ENCODE measurements at regions not wholly inside any gene's neighbourhood (a gene's known extent, or its start where the extent isn't known, plus 50 kb on each side); places are given as distances from the start of the nearest gene placed in this dataset.

DNA sequence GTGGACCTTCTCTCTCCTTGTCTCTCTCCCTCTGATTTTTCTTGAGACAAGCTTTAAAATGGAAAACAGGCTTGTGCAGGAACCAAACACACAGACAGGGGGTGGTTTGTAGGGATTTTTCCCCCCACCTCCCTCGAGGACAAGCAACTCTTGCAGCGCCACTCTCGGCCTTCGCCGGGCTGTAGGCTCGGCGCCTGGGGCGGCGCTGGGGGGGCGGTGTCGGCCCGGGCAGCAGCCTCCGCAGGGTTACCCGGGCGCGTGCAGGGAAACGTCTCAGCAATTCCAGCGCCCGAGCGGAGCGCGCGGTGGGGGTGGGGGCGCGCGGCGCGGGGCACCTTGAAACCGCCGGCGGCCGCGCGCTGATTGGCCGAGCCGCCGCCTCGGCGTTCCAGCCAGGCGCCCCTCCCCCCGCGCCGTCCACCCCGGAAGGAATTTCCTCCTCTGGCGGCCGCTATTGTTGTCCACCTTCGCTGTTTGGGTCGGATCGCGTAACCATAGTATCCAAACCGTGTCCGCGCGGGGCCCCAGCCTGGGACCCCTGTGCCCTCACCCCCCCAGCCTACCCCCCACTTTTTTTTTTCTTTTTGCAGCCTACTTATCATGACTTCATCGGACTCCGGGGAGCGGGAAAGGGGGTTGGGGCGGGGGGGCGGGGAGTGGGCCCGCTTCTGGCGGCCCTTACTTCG lies 59.8 kb upstream of the ACOT11 start:
- ATAC-seq (ENCODE audit: insufficient read depth, low read depth) = peak; percentile 63
- 0 out of 2 replicates have a peak, but pooled peaks cover 3% of the 10 kb centered on the region for H3K79me2 ChIP-seq (ENCODE audit: insufficient read depth, low read length)
- H3K9ac ChIP-seq (ENCODE audit: low read depth, low read length) = peak overlapping the region; percentile 85
- no peaks in the 10 kb centered on the region for H3K9me3 ChIP-seq (ENCODE audit: insufficient read depth, low read length, severe bottlenecking)
- H4K20me1 ChIP-seq (ENCODE audit: insufficient read depth, low read length) = no peaks in the 10 kb centered on the region
- peak overlapping the region; percentile 96 for H3K27ac ChIP-seq (ENCODE audit: low read length)
- no peaks in the 10 kb centered on the region for H3K36me3 ChIP-seq (ENCODE audit: insufficient read depth, low read length)
- no peaks in the 10 kb centered on the region for H3K27me3 ChIP-seq (ENCODE audit: insufficient read depth, low read length, poor library complexity)
- DNase-seq = peak; percentile 86
- peak overlapping the region; percentile 58 to 74; a peak in 3 of 4 replicates for H3K4me3 ChIP-seq (ENCODE audit: low read depth in 1 of 2, low read length in 2 of 2)
- H2AFZ ChIP-seq (ENCODE audit: low read depth, low read length) = peak overlapping the region; percentile 87
- peak overlapping the region; percentile 99 for H3K4me2 ChIP-seq (ENCODE audit: insufficient read depth, low read length)
- H3K4me1 ChIP-seq (ENCODE audit: insufficient read depth, low read length) = peaks cover 56% of the 10 kb centered on the region
- no peak for TF ChIP-seq EZH2 (IDR thresholded peaks at IDR 0.05; ENCODE audit: borderline replicate concordance, low read depth, low read length, severe bottlenecking)
- TF ChIP-seq, protein P1, sequence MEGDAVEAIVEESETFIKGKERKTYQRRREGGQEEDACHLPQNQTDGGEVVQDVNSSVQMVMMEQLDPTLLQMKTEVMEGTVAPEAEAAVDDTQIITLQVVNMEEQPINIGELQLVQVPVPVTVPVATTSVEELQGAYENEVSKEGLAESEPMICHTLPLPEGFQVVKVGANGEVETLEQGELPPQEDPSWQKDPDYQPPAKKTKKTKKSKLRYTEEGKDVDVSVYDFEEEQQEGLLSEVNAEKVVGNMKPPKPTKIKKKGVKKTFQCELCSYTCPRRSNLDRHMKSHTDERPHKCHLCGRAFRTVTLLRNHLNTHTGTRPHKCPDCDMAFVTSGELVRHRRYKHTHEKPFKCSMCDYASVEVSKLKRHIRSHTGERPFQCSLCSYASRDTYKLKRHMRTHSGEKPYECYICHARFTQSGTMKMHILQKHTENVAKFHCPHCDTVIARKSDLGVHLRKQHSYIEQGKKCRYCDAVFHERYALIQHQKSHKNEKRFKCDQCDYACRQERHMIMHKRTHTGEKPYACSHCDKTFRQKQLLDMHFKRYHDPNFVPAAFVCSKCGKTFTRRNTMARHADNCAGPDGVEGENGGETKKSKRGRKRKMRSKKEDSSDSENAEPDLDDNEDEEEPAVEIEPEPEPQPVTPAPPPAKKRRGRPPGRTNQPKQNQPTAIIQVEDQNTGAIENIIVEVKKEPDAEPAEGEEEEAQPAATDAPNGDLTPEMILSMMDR (IDR thresholded peaks at IDR 0.05; ENCODE audit: borderline replicate concordance, extremely low read depth, low read length, poor library complexity, severe bottlenecking) = peak; percentile 36

DNA sequence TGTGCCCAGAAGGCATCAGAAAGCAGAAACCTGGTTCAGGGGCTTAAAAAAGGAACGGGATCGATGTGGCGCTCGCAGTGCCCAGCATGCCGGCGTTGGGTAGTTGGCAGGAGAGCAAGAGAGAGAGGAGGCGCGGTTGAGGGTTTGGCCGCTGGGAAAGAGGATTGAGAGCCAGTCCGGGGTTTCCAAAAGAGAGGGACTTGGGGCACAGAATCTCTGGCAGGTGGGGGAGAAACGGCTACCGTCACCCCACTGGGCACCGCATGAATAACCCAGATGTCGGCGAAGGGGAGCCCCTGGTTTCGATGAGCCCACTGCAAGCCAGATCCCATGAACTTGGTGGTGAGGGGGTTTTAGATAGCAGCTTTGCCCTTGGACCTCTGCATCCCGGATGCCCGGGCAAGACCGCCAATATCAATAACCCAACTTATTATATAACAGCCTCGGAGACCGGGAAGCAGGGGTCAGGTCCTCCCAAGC lies 60.4 kb upstream of the ACOT11 start:
- Histone ChIP-seq H2AFZ (ENCODE audit: low read depth, low read length) (peak overlapping the region; percentile 76), H4K20me1 (ENCODE audit: insufficient read depth, low read length) (no peaks in the 10 kb centered on the region), H3K9ac (ENCODE audit: low read depth, low read length) (peak overlapping the region; percentile 85), H3K4me1 (ENCODE audit: insufficient read depth, low read length) (peaks cover 56% of the 10 kb centered on the region), H3K4me3 (ENCODE audit: low read depth in 1 of 2, low read length in 2 of 2) (peak overlapping the region in 1 of 2 experiments; percentile 74; a peak in 2 of 4 replicates), H3K27ac (ENCODE audit: low read length) (peak overlapping the region; percentile 88), H3K9me3 (ENCODE audit: insufficient read depth, low read length, severe bottlenecking) (no peaks in the 10 kb centered on the region), H3K27me3 (ENCODE audit: insufficient read depth, low read length, poor library complexity) (no peaks in the 10 kb centered on the region), H3K36me3 (ENCODE audit: insufficient read depth, low read length) (no peaks in the 10 kb centered on the region), H3K4me2 (ENCODE audit: insufficient read depth, low read length) (peak overlapping the region; percentile 99), H3K79me2 (ENCODE audit: insufficient read depth, low read length) (0 out of 2 replicates have a peak, but pooled peaks cover 3% of the 10 kb centered on the region)
- DNase-seq (no peak), ATAC-seq (ENCODE audit: insufficient read depth, low read depth) (no peak)
- no peak for TF ChIP-seq EZH2 (IDR thresholded peaks at IDR 0.05; ENCODE audit: borderline replicate concordance, low read depth, low read length, severe bottlenecking)
- TF ChIP-seq, protein P1 (IDR thresholded peaks at IDR 0.05; ENCODE audit: borderline replicate concordance, extremely low read depth, low read length, poor library complexity, severe bottlenecking) = no peak

DNA sequence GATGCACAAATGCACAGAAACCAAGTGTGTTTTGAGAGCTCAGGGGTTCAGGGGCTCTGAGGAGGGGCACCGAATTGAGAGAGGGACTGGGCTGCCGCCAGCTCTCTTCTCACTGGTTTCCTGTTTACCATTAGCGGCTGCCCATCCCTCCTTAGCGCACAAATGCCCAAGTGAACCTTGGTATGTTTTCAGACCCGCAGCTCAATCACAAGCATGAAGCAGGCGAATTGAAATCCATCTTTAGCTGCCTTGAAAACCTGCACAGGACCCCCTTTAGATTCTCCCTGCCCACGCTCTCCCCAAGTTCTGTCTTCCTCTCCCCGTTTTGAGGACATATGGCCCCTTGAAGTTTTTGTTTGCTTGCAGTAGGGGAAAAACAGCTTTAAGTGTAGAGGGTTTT lies 61.1 kb upstream of the ACOT11 start:
- no peaks in the 10 kb centered on the region for H3K36me3 ChIP-seq (ENCODE audit: insufficient read depth, low read length)
- H3K4me2 ChIP-seq (ENCODE audit: insufficient read depth, low read length) = no peak overlapping the region
- peaks cover 56% of the 10 kb centered on the region for H3K4me1 ChIP-seq (ENCODE audit: insufficient read depth, low read length)
- 0 out of 2 replicates have a peak, but pooled peaks cover 3% of the 10 kb centered on the region for H3K79me2 ChIP-seq (ENCODE audit: insufficient read depth, low read length)
- TF ChIP-seq, protein P1 (IDR thresholded peaks at IDR 0.05; ENCODE audit: borderline replicate concordance, extremely low read depth, low read length, poor library complexity, severe bottlenecking) = no peak
- TF ChIP-seq EZH2 (IDR thresholded peaks at IDR 0.05; ENCODE audit: borderline replicate concordance, low read depth, low read length, severe bottlenecking) = no peak
- peak overlapping the region; percentile 45; the same call in 1 of the 2 replicates for H2AFZ ChIP-seq (ENCODE audit: low read depth, low read length)
- H3K9me3 ChIP-seq (ENCODE audit: insufficient read depth, low read length, severe bottlenecking) = no peaks in the 10 kb centered on the region
- ATAC-seq (ENCODE audit: insufficient read depth, low read depth) = no peak
- H3K27ac ChIP-seq (ENCODE audit: low read length) = peak overlapping the region; percentile 88
- no peaks in the 10 kb centered on the region for H4K20me1 ChIP-seq (ENCODE audit: insufficient read depth, low read length)
- DNase-seq = peak; percentile 58
- no peak overlapping the region for H3K4me3 ChIP-seq (ENCODE audit: low read depth in 1 of 2, low read length in 2 of 2)
- H3K27me3 ChIP-seq (ENCODE audit: insufficient read depth, low read length, poor library complexity) = no peaks in the 10 kb centered on the region
- H3K9ac ChIP-seq (ENCODE audit: low read depth, low read length) = peak overlapping the region; percentile 8; the same call in 1 of the 2 replicates
